GM12874 (cell line): ENCODE measurements at regions not wholly inside any gene's neighbourhood (a gene's known extent, or its start where the extent isn't known, plus 50 kb on each side); places are given as distances from the start of the nearest gene placed in this dataset.

Source experiments
- TF ChIP-seq, protein P1 (sequence below): IDR thresholded peaks from 2 replicates; pipeline ENCODE4 v1.5.1; 2011; ENCODE audit warnings: low read depth, mild to moderate bottlenecking, control low read depth, low read length, moderate library complexity; ENCODE audit not compliant: insufficient read depth

DNA sequence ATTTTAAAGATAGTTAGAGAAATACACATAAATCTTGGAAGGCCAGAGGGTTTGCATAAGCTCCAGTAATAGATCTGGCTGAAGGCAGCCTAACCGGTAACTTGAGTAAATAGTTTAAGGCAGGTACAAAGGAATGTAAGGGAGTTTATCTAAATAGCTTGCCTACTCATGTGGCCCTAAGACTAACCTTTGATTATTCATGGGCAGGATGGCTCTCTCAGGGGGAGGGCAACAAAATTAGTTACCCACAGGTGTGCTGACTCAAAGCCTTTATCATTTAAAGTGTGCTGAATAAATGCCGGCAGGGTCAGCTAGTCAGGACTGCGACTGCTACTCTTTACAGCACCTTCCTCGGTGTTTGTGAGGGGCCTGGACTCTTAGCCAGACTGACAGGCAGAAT lies 761.3 kb upstream of the KIF2B start:
- TF ChIP-seq, protein P1, sequence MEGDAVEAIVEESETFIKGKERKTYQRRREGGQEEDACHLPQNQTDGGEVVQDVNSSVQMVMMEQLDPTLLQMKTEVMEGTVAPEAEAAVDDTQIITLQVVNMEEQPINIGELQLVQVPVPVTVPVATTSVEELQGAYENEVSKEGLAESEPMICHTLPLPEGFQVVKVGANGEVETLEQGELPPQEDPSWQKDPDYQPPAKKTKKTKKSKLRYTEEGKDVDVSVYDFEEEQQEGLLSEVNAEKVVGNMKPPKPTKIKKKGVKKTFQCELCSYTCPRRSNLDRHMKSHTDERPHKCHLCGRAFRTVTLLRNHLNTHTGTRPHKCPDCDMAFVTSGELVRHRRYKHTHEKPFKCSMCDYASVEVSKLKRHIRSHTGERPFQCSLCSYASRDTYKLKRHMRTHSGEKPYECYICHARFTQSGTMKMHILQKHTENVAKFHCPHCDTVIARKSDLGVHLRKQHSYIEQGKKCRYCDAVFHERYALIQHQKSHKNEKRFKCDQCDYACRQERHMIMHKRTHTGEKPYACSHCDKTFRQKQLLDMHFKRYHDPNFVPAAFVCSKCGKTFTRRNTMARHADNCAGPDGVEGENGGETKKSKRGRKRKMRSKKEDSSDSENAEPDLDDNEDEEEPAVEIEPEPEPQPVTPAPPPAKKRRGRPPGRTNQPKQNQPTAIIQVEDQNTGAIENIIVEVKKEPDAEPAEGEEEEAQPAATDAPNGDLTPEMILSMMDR: no peak

DNA sequence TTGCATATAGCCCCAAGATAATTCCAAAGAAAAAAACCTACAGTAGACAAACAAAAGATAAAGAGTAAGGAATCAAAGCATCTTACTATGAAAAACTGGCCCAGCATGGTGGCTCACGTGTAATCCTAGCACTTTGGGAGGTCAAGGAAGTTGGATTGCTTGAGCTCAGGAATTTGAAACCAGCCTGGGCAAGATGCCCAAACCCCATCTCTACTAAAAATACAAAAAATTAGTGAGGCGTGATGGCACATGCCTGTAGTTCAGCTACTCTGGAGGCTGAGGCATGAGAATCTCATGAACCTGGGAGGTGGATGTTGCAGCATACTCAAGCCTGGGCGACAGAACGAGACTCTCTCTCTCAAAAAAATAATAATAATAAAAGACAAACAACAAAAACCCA lies 764.7 kb upstream of the KIF2B start:
- TF ChIP-seq, protein P1: no peak

DNA sequence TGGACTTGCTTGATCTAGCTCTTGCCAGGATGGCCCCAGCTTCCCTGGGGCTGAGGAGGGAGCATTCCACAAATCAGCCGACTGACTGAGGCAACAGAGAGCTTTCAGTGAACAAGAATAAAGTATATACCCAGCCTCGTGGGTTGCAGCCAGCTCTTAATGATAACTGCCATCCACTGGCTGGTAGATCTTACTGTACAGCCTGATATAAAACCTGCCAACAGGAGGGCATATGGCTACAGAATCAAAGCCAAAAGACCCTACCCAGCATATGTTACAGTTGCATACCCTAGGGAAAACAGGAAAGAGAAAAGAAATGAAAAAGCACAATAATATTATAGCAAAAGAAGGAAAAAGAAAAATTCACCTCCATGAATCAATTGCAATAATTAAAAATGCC lies 775.9 kb upstream of the KIF2B start:
- TF ChIP-seq, protein P1: no peak

DNA sequence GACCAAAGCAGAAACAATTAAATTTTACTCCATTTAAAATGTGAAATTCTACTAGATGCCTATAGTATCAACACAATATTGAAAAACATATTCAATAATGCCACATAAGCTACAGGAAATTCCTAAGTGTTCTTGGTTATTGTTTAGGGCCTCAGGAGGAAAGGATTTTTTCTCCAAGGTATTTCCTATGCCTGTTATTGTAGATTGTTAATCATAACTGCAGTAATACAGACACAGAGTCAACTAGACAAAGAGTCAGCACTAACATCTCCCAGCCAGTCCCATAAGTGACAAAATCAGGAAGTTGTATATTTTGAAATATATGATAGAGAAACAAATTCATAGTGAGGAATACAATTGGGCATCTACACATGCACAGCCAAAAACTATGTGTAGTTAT lies 782.7 kb upstream of the KIF2B start:
- TF ChIP-seq, protein P1: no peak

DNA sequence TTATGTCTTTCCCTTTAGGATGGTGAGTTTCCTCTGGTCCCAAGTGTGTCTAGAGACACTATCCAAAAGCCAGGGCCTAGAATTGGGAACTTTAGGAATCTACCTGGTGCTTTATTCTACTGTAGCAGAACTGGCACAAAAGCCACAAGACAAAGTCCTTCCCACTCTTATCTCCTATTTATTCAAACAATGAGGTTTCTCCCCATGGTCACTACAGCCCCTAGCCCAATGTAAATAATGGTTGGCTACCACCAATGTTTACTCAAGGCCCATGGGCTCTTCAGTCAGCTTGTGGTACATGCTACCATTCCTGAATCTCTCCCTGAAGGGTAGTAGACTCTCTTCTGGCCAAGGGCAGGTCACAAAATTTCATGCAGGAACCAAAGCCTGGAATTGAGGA lies 789.4 kb upstream of the KIF2B start:
- TF ChIP-seq, protein P1: no peak

DNA sequence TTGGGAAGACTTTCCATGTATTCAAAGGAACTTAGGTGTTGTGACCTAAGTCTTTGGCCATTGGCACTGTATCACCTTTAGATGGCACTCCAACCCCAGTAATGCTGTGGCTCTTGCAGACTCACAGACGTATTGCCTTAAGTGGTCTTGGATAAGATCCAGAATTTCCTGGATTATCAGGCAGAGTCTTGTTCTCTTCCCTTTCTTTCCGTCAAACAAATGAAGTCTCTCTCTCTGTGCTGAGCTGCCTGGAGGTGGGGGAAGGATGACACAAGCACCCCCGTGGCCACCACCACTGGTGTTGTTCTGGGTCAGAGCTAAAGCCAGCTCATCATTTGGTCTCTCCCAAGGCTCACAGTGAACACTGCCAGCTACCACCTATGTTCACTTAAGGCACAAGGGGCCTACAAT lies 789.9 kb upstream of the KIF2B start:
- TF ChIP-seq, protein P1: no peak

DNA sequence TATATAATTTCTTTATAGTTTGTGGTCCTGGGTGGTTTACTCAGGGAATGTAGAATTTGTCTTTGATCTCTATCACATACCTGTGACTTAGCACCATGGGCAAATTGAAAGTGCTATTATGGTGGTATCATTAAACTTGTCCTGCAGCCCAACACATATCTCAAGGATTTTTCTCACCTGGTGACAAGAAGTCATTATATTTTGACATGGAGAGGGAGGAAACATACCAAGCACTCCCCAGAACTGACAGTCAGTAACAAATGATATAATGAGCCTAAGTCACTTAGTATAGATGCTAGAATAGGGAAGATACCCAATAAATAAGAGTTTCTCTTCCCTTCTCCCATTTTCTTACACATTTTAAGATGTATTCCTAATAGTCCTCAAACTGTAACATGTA lies 805.5 kb upstream of the KIF2B start:
- TF ChIP-seq, protein P1: no peak

DNA sequence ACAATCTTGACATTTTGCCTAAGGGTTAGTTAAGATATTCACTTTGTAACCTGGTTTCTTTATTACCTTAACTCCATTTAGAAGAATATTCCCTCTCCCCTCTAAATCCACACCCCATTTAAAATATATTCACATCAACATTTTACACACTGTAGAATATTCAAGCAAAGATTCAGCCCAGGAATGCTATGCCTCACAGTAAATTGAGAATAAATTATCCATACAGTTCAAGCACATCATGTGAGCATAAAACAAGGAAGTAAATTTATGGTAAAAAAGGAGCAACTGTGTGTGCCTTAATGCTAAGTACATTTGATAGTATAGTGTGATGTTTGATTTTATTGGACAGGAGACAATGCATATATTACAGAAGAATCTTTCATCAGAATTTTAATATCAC lies 806.6 kb upstream of the KIF2B start:
- TF ChIP-seq, protein P1: no peak
